NCI-H446 treated with DMSO at 0.1 percent for 48 hours (cell line): ENCODE measurements at regions not wholly inside any gene's neighbourhood (a gene's known extent, or its start where the extent isn't known, plus 50 kb on each side); places are given as distances from the start of the nearest gene placed in this dataset.

ENCODE experiments used
- DNase-seq: peaks from one replicate; lab custom pipeline; 2025; lab: John Stamatoyannopoulos, UW

- DNase-seq: no peak
These were observed 1025.3 kb upstream of the CNTNAP5 start for GRCh38 chr2:122999821-123000220.

- DNase-seq: no peak
These were observed 1022.3 kb upstream of the CNTNAP5 start for GRCh38 chr2:123002660-123003248.

GRCh38 chr2:123015186-123015585 is 1009.9 kb upstream of the CNTNAP5 start:
- no peak for DNase-seq

DNA sequence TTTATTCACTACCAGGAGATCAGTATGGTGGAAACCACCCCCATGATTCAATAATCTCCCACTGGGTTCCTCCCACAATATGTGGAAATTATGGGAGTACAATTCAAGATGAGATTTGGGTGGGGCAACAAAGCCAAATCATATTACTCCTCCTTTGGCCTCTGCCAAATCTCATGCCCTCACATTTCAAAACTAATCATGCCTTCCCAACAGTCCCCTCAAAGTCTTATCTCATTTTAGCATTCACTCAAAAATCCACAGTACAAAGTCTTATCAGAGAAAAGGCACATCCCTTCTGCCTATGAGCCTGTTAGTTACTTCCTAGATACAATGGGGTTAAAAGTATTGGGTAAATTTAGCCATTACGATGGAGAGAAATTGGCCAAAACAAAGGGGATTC is 989.5 kb upstream of the CNTNAP5 start:
- DNase-seq: no peak

DNA sequence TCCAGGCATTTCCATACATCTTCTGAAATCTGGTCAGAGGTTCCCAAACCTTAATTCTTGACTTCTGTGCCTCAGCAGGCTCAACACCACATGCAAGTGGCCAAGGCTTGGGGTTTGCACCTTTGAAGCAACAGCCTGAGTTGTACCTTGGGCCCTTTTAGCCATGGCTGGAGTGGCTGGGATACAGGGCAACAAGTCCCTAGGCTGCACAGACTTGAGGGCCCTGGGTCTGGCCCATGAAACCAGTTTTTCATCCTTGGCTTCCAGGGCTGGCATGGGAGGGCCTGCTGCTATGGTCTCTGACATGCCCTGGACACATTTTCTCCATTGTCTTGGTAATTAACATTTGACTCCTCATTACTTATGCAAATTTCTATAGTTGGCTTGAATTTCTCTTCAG is 988.8 kb upstream of the CNTNAP5 start:
- DNase-seq: no peak

GRCh38 chr2:123040506-123040905 is 984.6 kb upstream of the CNTNAP5 start:
- no peak for DNase-seq

- no peak for DNase-seq
These were observed 981.6 kb upstream of the CNTNAP5 start for GRCh38 chr2:123043458-123043857.

GRCh38 chr2:123045713-123046112 is 979.4 kb upstream of the CNTNAP5 start:
- no peak for DNase-seq

DNA sequence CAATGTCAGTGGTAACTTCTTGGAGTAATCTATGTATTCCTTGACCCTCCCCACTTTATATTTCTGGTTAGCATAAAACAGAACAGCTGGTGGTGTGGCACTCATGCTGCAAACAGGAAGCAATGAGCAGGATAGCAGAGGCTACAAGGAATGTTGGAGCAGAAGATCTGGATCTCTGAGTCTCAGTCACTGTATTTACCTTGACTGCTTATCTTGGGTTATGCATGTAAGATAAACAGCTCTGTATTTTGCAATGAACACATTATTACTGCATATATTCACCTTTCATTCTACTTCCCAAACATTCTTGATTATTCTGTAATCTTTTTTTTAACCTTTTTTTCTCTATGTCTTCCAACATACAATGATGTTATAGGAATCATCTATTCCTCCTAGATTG is 977.9 kb upstream of the CNTNAP5 start:
- no peak for DNase-seq

- DNase-seq: no peak
These were observed 974.0 kb upstream of the CNTNAP5 start for GRCh38 chr2:123051136-123051535.

DNA sequence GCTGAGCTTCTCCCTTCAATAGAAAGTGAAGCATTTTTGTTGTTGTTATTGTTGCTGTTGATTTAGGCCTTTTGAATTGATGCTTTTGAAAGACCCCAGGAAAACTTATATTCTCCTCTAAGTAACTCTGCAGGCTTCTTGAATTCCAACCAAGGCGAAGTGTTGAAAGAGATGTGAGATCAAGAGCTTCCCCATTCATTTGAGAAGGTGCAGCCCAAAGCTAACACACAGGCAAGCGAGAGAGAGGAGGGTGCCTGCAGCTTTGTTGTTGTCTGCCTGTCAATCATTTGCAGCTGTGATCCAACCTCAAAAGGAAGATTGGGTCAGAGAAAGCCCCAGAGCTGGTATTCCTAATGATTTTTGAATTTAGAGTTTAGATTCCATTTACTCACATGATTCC is 963.6 kb upstream of the CNTNAP5 start:
- DNase-seq: no peak

DNA sequence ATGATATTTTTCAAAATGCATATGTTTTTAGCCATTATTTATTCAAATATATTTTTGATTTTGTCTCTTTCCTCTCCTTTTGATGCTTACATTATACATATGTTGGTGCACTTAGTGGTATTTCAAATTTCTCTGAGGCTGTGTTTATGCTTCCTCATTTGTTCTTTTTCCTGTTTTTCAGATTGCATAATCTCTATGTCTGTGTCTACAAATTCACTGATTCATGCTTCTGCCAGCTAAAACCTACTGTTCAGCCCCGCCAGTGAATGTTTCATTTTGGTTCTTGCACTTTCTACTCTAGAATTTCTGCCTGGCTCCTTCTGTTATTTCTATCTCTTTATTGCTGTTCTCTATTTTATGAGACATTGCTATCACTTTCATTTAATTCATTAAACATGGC is 951.7 kb upstream of the CNTNAP5 start:
- no peak for DNase-seq

DNA sequence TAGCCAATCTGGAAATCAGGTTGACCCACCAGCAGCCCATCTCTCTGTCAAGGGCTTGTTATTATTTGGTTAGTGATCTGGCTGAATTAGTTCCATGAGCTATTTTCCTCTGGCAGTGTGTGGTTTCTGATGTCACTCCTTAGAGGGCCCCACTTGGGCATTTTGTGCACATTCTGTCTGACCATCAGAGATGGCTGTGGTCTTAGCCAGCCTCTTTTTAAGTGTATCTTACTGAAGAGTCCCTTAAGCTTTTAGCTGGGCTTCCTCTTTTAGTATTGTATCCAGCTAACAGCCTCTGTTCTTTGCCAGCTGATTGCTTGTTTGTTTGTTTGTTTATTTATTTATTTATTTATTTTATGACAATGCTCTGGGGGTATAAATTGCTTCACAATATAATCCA is 951.1 kb upstream of the CNTNAP5 start:
- no peak for DNase-seq

- DNase-seq: no peak
These were observed 948.0 kb upstream of the CNTNAP5 start for GRCh38 chr2:123077101-123077500.

- DNase-seq: no peak
These were observed 944.8 kb upstream of the CNTNAP5 start for GRCh38 chr2:123080331-123080730.

DNA sequence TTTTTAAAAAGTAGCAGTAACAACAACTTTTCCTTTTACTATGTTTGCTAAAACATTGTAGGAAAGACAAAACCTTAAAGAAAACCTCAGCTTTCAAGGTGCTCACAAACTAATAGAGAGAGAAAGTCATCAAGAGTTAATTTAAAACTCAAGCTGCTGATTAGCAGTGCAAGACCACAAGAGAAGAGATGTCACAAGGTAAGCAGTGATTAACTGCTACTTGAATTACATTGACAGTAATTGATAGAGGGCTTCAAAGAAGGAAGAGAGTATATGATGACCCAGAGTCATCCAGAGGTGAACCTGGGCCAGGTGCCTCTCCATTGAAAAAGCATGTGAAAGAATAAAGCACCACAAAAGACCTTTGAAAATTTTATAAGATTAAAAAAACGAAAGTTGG is 939.6 kb upstream of the CNTNAP5 start:
- DNase-seq: no peak

- DNase-seq: no peak
These were observed 938.3 kb upstream of the CNTNAP5 start for GRCh38 chr2:123086613-123087385.

- DNase-seq: no peak
These were observed 933.6 kb upstream of the CNTNAP5 start for GRCh38 chr2:123091471-123091870.

DNA sequence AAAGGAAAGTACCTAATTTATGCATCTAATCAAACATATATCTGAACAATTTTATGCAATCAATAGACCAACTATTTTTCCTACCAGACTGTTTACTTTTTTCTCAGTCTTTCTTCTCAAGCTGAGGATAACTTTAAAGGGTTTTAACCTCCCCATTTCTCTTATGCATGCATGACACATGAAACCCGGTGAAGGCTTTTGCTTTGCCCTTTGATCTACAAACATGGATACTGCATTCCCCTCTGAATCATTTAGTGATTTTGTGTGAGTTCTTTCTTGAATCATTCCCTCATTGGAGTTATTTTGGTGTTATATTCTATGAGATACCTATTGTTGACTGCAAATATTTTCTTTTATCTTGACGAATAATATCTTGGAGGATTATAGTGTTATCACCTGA is 931.9 kb upstream of the CNTNAP5 start:
- no peak for DNase-seq

DNA sequence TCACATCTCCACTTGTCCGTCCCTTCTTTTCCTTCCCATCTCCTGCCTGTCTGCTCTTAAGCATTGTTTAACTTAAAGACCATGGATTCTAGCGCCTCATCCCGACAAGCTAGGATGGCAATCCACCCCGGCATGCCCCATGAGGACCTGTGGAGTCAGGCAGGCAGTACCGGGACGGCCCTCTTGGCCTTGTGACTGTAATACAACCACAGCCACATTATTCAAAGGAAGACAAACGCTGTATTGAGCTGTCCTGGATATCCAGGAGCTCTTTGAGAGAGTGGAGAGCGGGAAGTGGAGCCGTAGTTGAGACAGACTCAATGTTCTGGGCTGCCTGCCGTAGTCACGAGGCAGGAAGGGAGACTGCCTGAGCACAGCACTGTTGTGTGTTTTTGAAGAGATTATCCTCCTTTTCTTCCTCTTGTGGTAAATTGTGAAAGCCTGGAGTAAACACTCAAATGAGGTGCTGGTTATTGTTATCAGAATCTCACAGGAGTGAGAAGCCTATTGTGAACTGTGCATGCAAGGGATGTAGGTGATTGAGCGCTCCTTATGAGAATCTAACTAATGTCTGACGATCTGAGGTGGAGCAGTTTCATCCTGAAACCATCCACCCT is 929.8 kb upstream of the CNTNAP5 start:
- DNase-seq: no peak

- DNase-seq: no peak
These were observed 926.5 kb upstream of the CNTNAP5 start for GRCh38 chr2:123098619-123099018.

DNA sequence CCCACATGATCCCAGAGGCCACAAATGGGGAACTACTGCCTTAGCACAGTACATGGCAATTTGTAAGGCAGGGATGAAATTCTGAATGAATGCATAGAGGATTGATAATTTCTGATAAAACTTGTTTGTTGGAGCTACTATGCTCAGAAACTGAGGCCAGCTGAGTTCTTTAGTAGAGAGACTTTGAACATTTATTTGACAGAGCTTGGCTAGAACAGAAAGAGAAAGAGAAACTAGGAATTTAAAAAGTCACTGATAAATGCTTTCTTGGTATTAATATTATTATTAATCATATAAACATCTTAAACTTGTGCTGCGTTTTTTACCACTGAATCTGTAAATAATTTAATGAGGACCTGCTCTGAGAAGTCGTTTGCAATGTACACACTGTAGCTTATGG is 923.7 kb upstream of the CNTNAP5 start:
- DNase-seq: no peak

DNA sequence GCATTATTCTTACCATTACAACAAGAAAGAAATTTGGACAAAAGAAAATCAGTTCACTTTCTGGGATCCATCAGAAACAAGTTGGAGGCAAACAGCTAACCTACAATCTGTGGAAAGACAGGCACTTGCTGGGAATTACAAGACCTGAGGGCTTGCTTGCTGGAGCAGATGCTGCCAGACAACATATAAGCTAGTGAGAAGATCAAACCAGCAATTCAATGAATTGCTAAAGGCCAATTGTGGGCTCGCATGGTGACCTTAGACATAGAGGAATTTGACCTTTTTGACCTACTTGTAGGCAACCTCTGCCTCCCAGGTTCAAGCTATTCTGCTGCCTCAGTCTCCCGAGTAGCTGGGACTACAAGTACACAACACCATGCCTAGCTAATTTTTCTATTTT is 921.2 kb upstream of the CNTNAP5 start:
- no peak for DNase-seq

DNA sequence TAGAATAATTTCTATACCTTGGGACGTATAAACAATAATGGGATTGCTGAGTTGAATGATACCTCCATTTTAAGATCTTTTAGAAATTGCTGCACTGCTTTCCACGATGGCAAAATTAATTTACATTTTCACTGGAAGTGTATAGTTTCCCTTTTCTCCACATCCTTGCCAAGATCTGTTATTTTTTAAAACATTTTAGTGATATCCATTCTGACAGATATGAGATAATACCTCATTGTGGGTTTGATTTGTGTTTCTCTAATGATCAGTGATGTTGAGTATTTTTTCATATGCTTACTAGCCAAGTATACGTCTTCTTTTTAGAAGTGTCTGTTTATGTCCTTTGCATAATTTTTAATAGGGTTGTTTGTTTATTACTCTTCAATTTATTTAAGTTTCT is 908.5 kb upstream of the CNTNAP5 start:
- DNase-seq: no peak
